A549 (cell line): ENCODE measurements at regions not wholly inside any gene's neighbourhood (a gene's known extent, or its start where the extent isn't known, plus 50 kb on each side); places are given as distances from the start of the nearest gene placed in this dataset.

ENCODE experiments used
- ATAC-seq, 2 experiments: fragments of 200-7000 bp in 1 of 2; fragments of >200 bp in 1 of 2; cut with Nextera tagmentation in 1 of 2; cut with Tn5 transposase in 1 of 2; 3 replicates each; pipeline versions ENCODE4 v1.8.0 to v1.9.1; 2018 to 2020; ENCODE audit warnings: mild to moderate bottlenecking in 1 of 2, moderate library complexity in 1 of 2
- CTCF ChIA-PET: fragments of 300-600 bp; sonication (Branson Sonifier 250); formaldehyde crosslinking; extraction: SDS; loops from one replicate; lab custom pipeline; 2021; ENCODE audit warnings: antibody characterized with exemption, inconsistent platforms; lab: Yijun Ruan, JAX
- POLR2A ChIA-PET: fragments of 350-600 bp; formaldehyde crosslinking; extraction: SDS; loops from one replicate; lab custom pipeline; 2021; ENCODE audit warnings: antibody characterized with exemption, inconsistent platforms; lab: Yijun Ruan, JAX
- DNase-seq, 2 experiments: peaks; one replicate each; pipeline versions ENCODE4 v3.0.0 to v3.0.0-alpha.2; 2011 to 2016; ENCODE audit warnings: low read depth in 1 of 2, low spot score in 1 of 2
- FAIRE-seq: peaks from 2 replicates; lab custom pipeline; 2011; peaks lifted over from hg19 to GRCh38; lab: Jason Lieb, UNC
- H3K27ac ChIP-seq, 2 experiments: fragments of >200 bp; sonication (Bioruptor Twin); formaldehyde crosslinking; 3 replicates each; pipeline ENCODE4 v1.5.1; 2016 to 2017
- H3K4me1 ChIP-seq: fragments of >200 bp; sonication (Bioruptor Twin); formaldehyde crosslinking; 3 replicates; pipeline ENCODE4 v1.6.1; 2016
- H3K4me2 ChIP-seq: fragments of >200 bp; sonication (Bioruptor Twin); formaldehyde crosslinking; 3 replicates; pipeline ENCODE4 v1.6.1; 2016
- H3K4me3 ChIP-seq: fragments of >200 bp; sonication (Bioruptor Twin); formaldehyde crosslinking; 3 replicates; pipeline ENCODE4 v1.5.1; 2016
- H3K9me3 ChIP-seq: fragments of >200 bp; sonication (Bioruptor Twin); formaldehyde crosslinking; 3 replicates; pipeline ENCODE4 v1.6.1; 2016
- ATOH8 ChIP-seq: fragments of 250-450 bp; sonication (Bioruptor Pico); IDR thresholded peaks from 2 replicates; pipeline ENCODE4 v1.5.0; 2020; ENCODE audit warnings: low read depth, mild to moderate bottlenecking, moderate library complexity
- BHLHE40 ChIP-seq: IDR thresholded peaks from 2 replicates; pipeline ENCODE4 v1.6.1; 2012; ENCODE audit warnings: low read depth, low read length, inconsistent platforms
- CBX2 ChIP-seq: fragments of 200-600 bp; sonication (generic); IDR thresholded peaks from 2 replicates; pipeline ENCODE4 v1.6.1; 2016; ENCODE audit warnings: low read depth, mild to moderate bottlenecking, borderline replicate concordance
- CEBPB ChIP-seq, 2 experiments: fragments of >200 bp in 1 of 2; sonication (Bioruptor Twin) in 1 of 2; formaldehyde crosslinking in 1 of 2; IDR thresholded peaks; 2 replicates each; pipeline ENCODE4 v1.6.1; 2012 to 2016
- CHD2 ChIP-seq: fragments of 150-350 bp; IDR thresholded peaks from 2 replicates; pipeline ENCODE4 v1.6.1; 2014; ENCODE audit warnings: low read length; ENCODE audit not compliant: partially characterized antibody
- E2F6 ChIP-seq: IDR thresholded peaks from 2 replicates; pipeline ENCODE4 v1.6.1; 2012; ENCODE audit warnings: low read depth, borderline replicate concordance
- EHMT2 ChIP-seq: fragments of 200-600 bp; sonication (generic); IDR thresholded peaks from 2 replicates; pipeline ENCODE4 v1.6.1; 2016; ENCODE audit warnings: antibody characterized with exemption, low read depth, mild to moderate bottlenecking, moderate library complexity
- ELK1 ChIP-seq: fragments of 150-350 bp; IDR thresholded peaks from 2 replicates; pipeline ENCODE4 v1.6.1; 2014; ENCODE audit warnings: low read depth, mild to moderate bottlenecking, low read length
- EP300 ChIP-seq, 2 experiments: fragments of >200 bp; sonication (Bioruptor Twin); formaldehyde crosslinking; IDR thresholded peaks; 2 replicates in 1 of 2; 3 replicates in 1 of 2; pipeline ENCODE4 v1.6.1; 2016 to 2017
- FOSB ChIP-seq: fragments of 250-450 bp; sonication (Bioruptor Pico); IDR thresholded peaks from 2 replicates; pipeline ENCODE4 v1.5.0; 2020; ENCODE audit warnings: mild to moderate bottlenecking, moderate library complexity
- FOXS1 ChIP-seq: fragments of 250-450 bp; sonication (Bioruptor Pico); IDR thresholded peaks from 2 replicates; pipeline ENCODE4 v1.5.0; 2020; ENCODE audit warnings: mild to moderate bottlenecking, moderate library complexity
- HDAC2 ChIP-seq: fragments of 200-600 bp; sonication (generic); IDR thresholded peaks from 2 replicates; pipeline ENCODE4 v1.6.1; 2016
- HMGXB4 ChIP-seq: fragments of 250-450 bp; sonication (Bioruptor Pico); IDR thresholded peaks from 2 replicates; pipeline ENCODE4 v1.5.0; 2021; ENCODE audit warnings: mild to moderate bottlenecking, moderate library complexity, borderline replicate concordance
- HOXA7 ChIP-seq: fragments of 250-450 bp; sonication (Bioruptor Pico); IDR thresholded peaks from 2 replicates; pipeline ENCODE4 v1.5.0; 2020; ENCODE audit warnings: mild to moderate bottlenecking, moderate library complexity
- HOXB5 ChIP-seq: fragments of 250-450 bp; sonication (Bioruptor Pico); IDR thresholded peaks from 2 replicates; pipeline ENCODE4 v1.5.0; 2020; ENCODE audit warnings: mild to moderate bottlenecking, moderate library complexity
- JUNB ChIP-seq: fragments of >200 bp; sonication (Bioruptor Twin); formaldehyde crosslinking; IDR thresholded peaks from 2 replicates; pipeline ENCODE4 v1.6.1; 2016
- MAX ChIP-seq: IDR thresholded peaks from 2 replicates; pipeline ENCODE4 v1.6.1; 2012
- MYC ChIP-seq: IDR thresholded peaks from 2 replicates; pipeline ENCODE4 v1.6.1; 2012; ENCODE audit warnings: mild to moderate bottlenecking, inconsistent platforms, low read length, improper control_type of control experiment, borderline replicate concordance
- NR3C1 ChIP-seq: fragments of >200 bp; sonication (Bioruptor Twin); formaldehyde crosslinking; IDR thresholded peaks from 3 replicates; pipeline ENCODE4 v1.6.1; 2017
- POLR2A ChIP-seq: IDR thresholded peaks from 2 replicates; pipeline ENCODE4 v1.6.1; 2012; ENCODE audit warnings: mild to moderate bottlenecking, low read length
- RAD21 ChIP-seq, 2 experiments: fragments of >200 bp in 1 of 2; sonication (Bioruptor Twin) in 1 of 2; formaldehyde crosslinking in 1 of 2; IDR thresholded peaks in 1 of 2; conservative IDR thresholded peaks in 1 of 2; 2 replicates in 1 of 2; 3 replicates in 1 of 2; pipeline ENCODE4 v1.6.1; 2012 to 2018; ENCODE audit warnings: inconsistent platforms in 1 of 2
- RCOR1 ChIP-seq: fragments of 150-350 bp; IDR thresholded peaks from 2 replicates; pipeline ENCODE4 v1.6.1; 2014; ENCODE audit warnings: antibody characterized with exemption, low read length, low read depth
- REST ChIP-seq: fragments of 200-600 bp; sonication (generic); IDR thresholded peaks from 2 replicates; pipeline ENCODE4 v1.6.1; 2016; ENCODE audit warnings: antibody characterized with exemption, mild to moderate bottlenecking, moderate library complexity
- RFX5 ChIP-seq: fragments of 450-650 bp; IDR thresholded peaks from 2 replicates; pipeline ENCODE4 v1.7.1; 2014; ENCODE audit warnings: antibody characterized with exemption, mild to moderate bottlenecking, moderate library complexity
- RNF2 ChIP-seq: fragments of 200-600 bp; sonication (generic); IDR thresholded peaks from 2 replicates; pipeline ENCODE4 v1.6.1; 2016; ENCODE audit warnings: low read depth, mild to moderate bottlenecking, antibody characterized with exemption, moderate library complexity, borderline replicate concordance
- USF2 ChIP-seq: fragments of 450-650 bp; IDR thresholded peaks from 2 replicates; pipeline ENCODE4 v1.6.1; 2014; ENCODE audit warnings: antibody characterized with exemption
- ZFP36 ChIP-seq: fragments of 450-650 bp; IDR thresholded peaks from 2 replicates; pipeline ENCODE4 v1.6.1; 2014; ENCODE audit warnings: borderline replicate concordance; ENCODE audit not compliant: partially characterized antibody
- ZSCAN20 ChIP-seq: fragments of 250-450 bp; sonication (Bioruptor Pico); IDR thresholded peaks from 2 replicates; pipeline ENCODE4 v1.8.0; 2022; ENCODE audit warnings: mild to moderate bottlenecking, moderate library complexity
- WGBS: methylation state at CpG from one replicate; pipeline ENCODE4 v1.1.6; 2017; ENCODE audit errors: missing lambda C conversion rate; 5-methylcytosine and 5-hydroxymethylcytosine counted together

GRCh38 chr3:63762180-63762579 is 56.9 kb upstream of the C3orf49 start:
- 0% methylated on average over 1 of the region's 1 CpG for WGBS
- TF ChIP-seq EP300 (IDR thresholded peaks at IDR 0.05) (no peak), RFX5 (no peak), BHLHE40 (no peak), ATOH8 (CRISPR knock-in tag) (no peak), ZFP36 (no peak), USF2 (no peak), CBX2 (no peak), E2F6 (no peak), FOSB (CRISPR knock-in tag) (no peak), POLR2A (no peak), EHMT2 (no peak), MYC (no peak), RAD21 (conservative IDR thresholded peaks at IDR 0.05 in 1 of 2, IDR thresholded peaks at IDR 0.05 in 1 of 2) (no peak), HOXA7 (CRISPR knock-in tag) (no peak), ZSCAN20 (CRISPR knock-in tag) (no peak), NR3C1 (no peak), RCOR1 (no peak), HOXB5 (CRISPR knock-in tag) (no peak), CEBPB (IDR thresholded peaks at IDR 0.05) (no peak), REST (no peak)
- ChIA-PET POLR2A (no interaction called here), CTCF (no interaction called here)
- no peak overlapping the region for H3K27ac ChIP-seq
- no peak for ATAC-seq
- FAIRE-seq: no peak
- H3K4me2 ChIP-seq: no peak overlapping the region
- H3K4me1 ChIP-seq: no peaks in the 10 kb centered on the region
- DNase-seq: no peak
- no peaks in the 10 kb centered on the region for H3K9me3 ChIP-seq
- no peak overlapping the region for H3K4me3 ChIP-seq

GRCh38 chr3:63762934-63763550 is 56.1 kb upstream of the C3orf49 start:
- DNase-seq: no peak
- no peak overlapping the region for H3K4me3 ChIP-seq
- no peak for FAIRE-seq
- ATAC-seq: no peak
- POLR2A ChIA-PET: no interaction called here
- CTCF ChIA-PET: interaction anchor here (1.6 kb wide), 1 partner anchor 55 kb away, joined by 3 read pairs; no protein-coding TSS in a partner anchor
- H3K27ac ChIP-seq: no peak overlapping the region
- H3K4me1 ChIP-seq: no peaks in the 10 kb centered on the region
- H3K4me2 ChIP-seq: no peak overlapping the region
- no peaks in the 10 kb centered on the region for H3K9me3 ChIP-seq
- WGBS: 42% methylated on average over 5 of the region's 5 CpGs
- TF ChIP-seq CHD2 (no peak), HMGXB4 (CRISPR knock-in tag) (no peak), USF2 (no peak), ELK1 (no peak), FOSB (CRISPR knock-in tag) (no peak), RNF2 (no peak), HDAC2 (no peak), JUNB (no peak), NR3C1 (no peak), MAX (no peak), MYC (no peak), FOXS1 (CRISPR knock-in tag) (no peak)
